HAP-1 (cell line): ENCODE measurements at regions not wholly inside any gene's neighbourhood (a gene's known extent, or its start where the extent isn't known, plus 50 kb on each side); places are given as distances from the start of the nearest gene placed in this dataset.

Experiments used
- DNase-seq, 2 experiments: peaks; one replicate each; pipeline ENCODE4 v3.0.0-alpha.2; 2016 to 2020; ENCODE audit warnings: low spot score in 2 of 2
- H3K27me3 ChIP-seq: fragments of 250-450 bp; sonication (Bioruptor Pico); 2 replicates; pipeline ENCODE4 v1.5.1; 2020; ENCODE audit warnings: low read depth, mild to moderate bottlenecking, moderate library complexity
- H3K36me3 ChIP-seq: fragments of 250-450 bp; sonication (Bioruptor Pico); replicated peaks from 2 replicates; pipeline ENCODE4 v1.5.1; 2020; ENCODE audit warnings: mild to moderate bottlenecking
- H3K4me1 ChIP-seq: fragments of 250-450 bp; sonication (Bioruptor Pico); 2 replicates; pipeline ENCODE4 v1.5.1; 2020; ENCODE audit warnings: mild to moderate bottlenecking
- H3K4me3 ChIP-seq: fragments of 250-450 bp; sonication (Bioruptor Pico); 2 replicates; pipeline ENCODE4 v1.5.1; 2020; ENCODE audit warnings: mild to moderate bottlenecking, moderate library complexity
- H3K9me3 ChIP-seq: fragments of 250-450 bp; sonication (Bioruptor Pico); 2 replicates; pipeline ENCODE4 v1.5.1; 2020; ENCODE audit warnings: mild to moderate bottlenecking, moderate library complexity
- in situ Hi-C: fragments of 300-500 bp; cut with MboI; formaldehyde crosslinking; loops from 3 replicates; pipeline ENCODE4 v1.14.3; 2020; ENCODE audit warnings: low sequenced_read_pairs, inconsistent platforms, mixed read lengths

GRCh38 chr3:151625086-151625485, 108.6 kb upstream of the AADACL2 start:
- Histone ChIP-seq H3K27me3 (no peaks in the 10 kb centered on the region; the same call in 1 of the 2 replicates), H3K4me1 (no peaks in the 10 kb centered on the region), H3K36me3 (no peaks in the 10 kb centered on the region), H3K4me3 (no peak overlapping the region), H3K9me3 (no peaks in the 10 kb centered on the region)
- in situ Hi-C loops: no loop called here
- DNase-seq: no peak

GRCh38 chr3:151620071-151620470, 113.7 kb upstream of the AADACL2 start:
- Histone ChIP-seq H3K9me3 (no peaks in the 10 kb centered on the region), H3K4me3 (no peak overlapping the region), H3K36me3 (no peaks in the 10 kb centered on the region), H3K4me1 (no peaks in the 10 kb centered on the region), H3K27me3 (no peaks in the 10 kb centered on the region; the same call in 1 of the 2 replicates)
- in situ Hi-C loops: no loop called here
- DNase-seq: no peak

- no peak for DNase-seq
- in situ Hi-C loops: no loop called here
- H3K4me3 ChIP-seq: no peak overlapping the region
Observed at GRCh38 chr3:151615464-151615863, 118.3 kb upstream of the AADACL2 start.

GRCh38 chr3:151612115-151612514, 121.6 kb upstream of the AADACL2 start:
- Histone ChIP-seq H3K4me3 (no peak overlapping the region), H3K27me3 (no peaks in the 10 kb centered on the region), H3K36me3 (no peaks in the 10 kb centered on the region), H3K4me1 (peaks cover 7% of the 10 kb centered on the region; the same call in 1 of the 2 replicates), H3K9me3 (no peaks in the 10 kb centered on the region)
- in situ Hi-C loops: no loop called here
- DNase-seq: no peak

More at GRCh38 chr3:151615464-151615863, 118.3 kb upstream of the AADACL2 start:
- Histone ChIP-seq H3K4me1 (no peaks in the 10 kb centered on the region), H3K9me3 (no peaks in the 10 kb centered on the region), H3K36me3 (no peaks in the 10 kb centered on the region), H3K27me3 (no peaks in the 10 kb centered on the region; the same call in 1 of the 2 replicates)

GRCh38 chr3:151611419-151611818, 122.3 kb upstream of the AADACL2 start:
- in situ Hi-C loops: no loop called here

GRCh38 chr3:151609491-151609890, 124.2 kb upstream of the AADACL2 start:
- Histone ChIP-seq H3K4me3 (no peak overlapping the region), H3K9me3 (no peaks in the 10 kb centered on the region), H3K4me1 (peaks cover 7% of the 10 kb centered on the region; the same call in 1 of the 2 replicates), H3K36me3 (no peaks in the 10 kb centered on the region), H3K27me3 (no peaks in the 10 kb centered on the region)
- in situ Hi-C loops: no loop called here
- no peak for DNase-seq

More at GRCh38 chr3:151611419-151611818, 122.3 kb upstream of the AADACL2 start:
- Histone ChIP-seq H3K36me3 (no peaks in the 10 kb centered on the region), H3K4me3 (no peak overlapping the region), H3K9me3 (no peaks in the 10 kb centered on the region), H3K27me3 (no peaks in the 10 kb centered on the region), H3K4me1 (peaks cover 7% of the 10 kb centered on the region; the same call in 1 of the 2 replicates)
- no peak for DNase-seq

GRCh38 chr3:151604891-151605290, 128.8 kb upstream of the AADACL2 start:
- no peaks in the 10 kb centered on the region for H3K27me3 ChIP-seq
- in situ Hi-C loops: no loop called here

GRCh38 chr3:151600783-151601182, 132.9 kb upstream of the AADACL2 start:
- no peak overlapping the region for H3K4me3 ChIP-seq
- in situ Hi-C loops: no loop called here
- H3K36me3 ChIP-seq: no peaks in the 10 kb centered on the region
- no peak for DNase-seq
- H3K9me3 ChIP-seq: no peaks in the 10 kb centered on the region
- H3K27me3 ChIP-seq: no peaks in the 10 kb centered on the region
- H3K4me1 ChIP-seq: peaks cover 5% of the 10 kb centered on the region

More at GRCh38 chr3:151604891-151605290, 128.8 kb upstream of the AADACL2 start:
- peaks cover 7% of the 10 kb centered on the region; the same call in 1 of the 2 replicates for H3K4me1 ChIP-seq
- no peak overlapping the region for H3K4me3 ChIP-seq
- H3K36me3 ChIP-seq: no peaks in the 10 kb centered on the region
- no peaks in the 10 kb centered on the region for H3K9me3 ChIP-seq
- no peak for DNase-seq

- Histone ChIP-seq H3K27me3 (no peaks in the 10 kb centered on the region), H3K9me3 (no peaks in the 10 kb centered on the region), H3K4me3 (no peak overlapping the region), H3K36me3 (no peaks in the 10 kb centered on the region), H3K4me1 (peaks cover 5% of the 10 kb centered on the region)
- in situ Hi-C loops: no loop called here
- DNase-seq: peak in 1 of 2 experiments; percentile 55
Observed at GRCh38 chr3:151599103-151599672, 134.5 kb upstream of the AADACL2 start.

- Histone ChIP-seq H3K27me3 (no peaks in the 10 kb centered on the region), H3K4me3 (no peak overlapping the region)
- in situ Hi-C loops: no loop called here
Observed at GRCh38 chr3:151596940-151597339, 136.1 kb upstream of the IGSF10 start.

GRCh38 chr3:151593928-151594327, 133.1 kb upstream of the IGSF10 start:
- no peak for DNase-seq
- in situ Hi-C loops: no loop called here

More at GRCh38 chr3:151596940-151597339, 136.1 kb upstream of the IGSF10 start:
- no peaks in the 10 kb centered on the region for H3K36me3 ChIP-seq
- peaks cover 5% of the 10 kb centered on the region for H3K4me1 ChIP-seq
- H3K9me3 ChIP-seq: no peaks in the 10 kb centered on the region
- DNase-seq: peak in 1 of 2 experiments; percentile 49

GRCh38 chr3:151592287-151592686, 131.4 kb upstream of the IGSF10 start:
- in situ Hi-C loops: no loop called here
- no peaks in the 10 kb centered on the region for H3K27me3 ChIP-seq
- no peak for DNase-seq
- H3K36me3 ChIP-seq: no peaks in the 10 kb centered on the region
- H3K9me3 ChIP-seq: no peaks in the 10 kb centered on the region; the same call in 1 of the 2 replicates
- peaks cover 8% of the 10 kb centered on the region for H3K4me1 ChIP-seq
- no peak overlapping the region for H3K4me3 ChIP-seq

More at GRCh38 chr3:151593928-151594327, 133.1 kb upstream of the IGSF10 start:
- no peaks in the 10 kb centered on the region for H3K27me3 ChIP-seq
- H3K36me3 ChIP-seq: no peaks in the 10 kb centered on the region
- H3K4me1 ChIP-seq: peaks cover 8% of the 10 kb centered on the region
- H3K4me3 ChIP-seq: no peak overlapping the region
- no peaks in the 10 kb centered on the region for H3K9me3 ChIP-seq

- H3K4me3 ChIP-seq: no peak overlapping the region
- no peak for DNase-seq
- H3K27me3 ChIP-seq: no peaks in the 10 kb centered on the region
- no peaks in the 10 kb centered on the region; the same call in 1 of the 2 replicates for H3K9me3 ChIP-seq
- no peaks in the 10 kb centered on the region for H3K36me3 ChIP-seq
- in situ Hi-C loops: no loop called here
- peaks cover 5% of the 10 kb centered on the region; the same call in 1 of the 2 replicates for H3K4me1 ChIP-seq
Observed at GRCh38 chr3:151591441-151591840, 130.6 kb upstream of the IGSF10 start.

GRCh38 chr3:151589311-151589710, 128.4 kb upstream of the IGSF10 start:
- Histone ChIP-seq H3K36me3 (no peaks in the 10 kb centered on the region), H3K4me1 (peaks cover 8% of the 10 kb centered on the region; the same call in 1 of the 2 replicates), H3K9me3 (no peaks in the 10 kb centered on the region; the same call in 1 of the 2 replicates), H3K27me3 (no peaks in the 10 kb centered on the region), H3K4me3 (no peak overlapping the region)
- in situ Hi-C loops: no loop called here
- DNase-seq: no peak
